Liver (tissue), 3 donors: ENCODE measurements at regions not wholly inside any gene's neighbourhood (a gene's known extent, or its start where the extent isn't known, plus 50 kb on each side); places are given as distances from the start of the nearest gene placed in this dataset.

Source experiments
- CTCF ChIP-seq: fragments of 150-350 bp; IDR thresholded peaks from 2 replicates; pipeline ENCODE4 v1.5.1; 2017; ENCODE audit warnings: improper control_type of control experiment, low read depth, low read length; ENCODE audit not compliant: missing input control
- EGR1 ChIP-seq, 2 donors: IDR thresholded peaks; 2 replicates each; pipeline ENCODE4 v1.6.1; 2016 to 2018; ENCODE audit warnings: antibody characterized with exemption in 2 of 2, low read depth in 2 of 2
- FOXA1 ChIP-seq: IDR thresholded peaks from 2 replicates; pipeline ENCODE4 v1.6.1; 2016; ENCODE audit warnings: antibody characterized with exemption
- JUND ChIP-seq, 2 donors: IDR thresholded peaks; 2 replicates each; pipeline ENCODE4 v1.6.1; 2016; ENCODE audit warnings: antibody characterized with exemption in 2 of 2
- MAX ChIP-seq: IDR thresholded peaks from 2 replicates; pipeline ENCODE4 v1.6.1; 2016; ENCODE audit warnings: antibody characterized with exemption
- RAD21 ChIP-seq, 2 donors: IDR thresholded peaks; 2 replicates each; pipeline ENCODE4 v1.6.1; 2016; ENCODE audit warnings: antibody characterized with exemption in 2 of 2, mild to moderate bottlenecking in 2 of 2
- REST ChIP-seq: IDR thresholded peaks from 2 replicates; pipeline ENCODE4 v1.6.1; 2016; ENCODE audit warnings: antibody characterized with exemption, mild to moderate bottlenecking
- donor health status: healthy.
- donor health status: healthy.

- TF ChIP-seq CTCF: no peak
- no peak for TF ChIP-seq JUND (IDR thresholded peaks at IDR 0.05)
- TF ChIP-seq MAX: no peak
- no peak for TF ChIP-seq FOXA1
- no peak for TF ChIP-seq RAD21 (IDR thresholded peaks at IDR 0.05)
- TF ChIP-seq EGR1 (IDR thresholded peaks at IDR 0.05; ENCODE audit: low read depth in 2 of 2): no peak
- TF ChIP-seq REST: no peak
Observed at GRCh38 chr21:41578716-41579115, 70.8 kb upstream of the TMPRSS2 start.
